ENCODE measurements at regions not wholly inside any gene's neighbourhood (a gene's known extent, or its start where the extent isn't known, plus 50 kb on each side); places are given as distances from the start of the nearest gene placed in this dataset.
"Not testable (repeated sequence)": the region's sequence is repeated elsewhere in the genome, so short reads cannot be mapped to it uniquely, and the experiment has no call there.

DNA sequence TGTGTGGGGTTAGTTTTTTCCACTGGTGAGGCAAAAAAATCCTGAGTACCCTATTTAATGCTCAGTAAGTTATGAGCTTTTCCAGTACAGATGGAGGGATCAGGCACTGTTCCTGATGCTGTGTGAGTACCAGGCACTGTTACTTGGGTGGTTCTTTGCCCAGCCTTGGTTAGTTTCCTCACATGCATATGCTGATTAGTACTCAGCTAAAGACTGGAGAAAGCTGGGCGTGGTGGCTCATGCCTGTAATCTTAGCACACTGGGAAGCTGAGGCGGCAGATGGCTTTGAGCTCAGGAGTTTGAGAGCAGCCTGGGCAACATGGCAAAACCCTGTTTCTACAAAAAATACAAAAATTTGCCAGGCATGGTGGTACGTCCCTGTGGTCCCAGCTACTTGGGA is 210.3 kb upstream of the SGO1 start:
- no peak for DNase-seq (ENCODE audit: low spot score)

DNA sequence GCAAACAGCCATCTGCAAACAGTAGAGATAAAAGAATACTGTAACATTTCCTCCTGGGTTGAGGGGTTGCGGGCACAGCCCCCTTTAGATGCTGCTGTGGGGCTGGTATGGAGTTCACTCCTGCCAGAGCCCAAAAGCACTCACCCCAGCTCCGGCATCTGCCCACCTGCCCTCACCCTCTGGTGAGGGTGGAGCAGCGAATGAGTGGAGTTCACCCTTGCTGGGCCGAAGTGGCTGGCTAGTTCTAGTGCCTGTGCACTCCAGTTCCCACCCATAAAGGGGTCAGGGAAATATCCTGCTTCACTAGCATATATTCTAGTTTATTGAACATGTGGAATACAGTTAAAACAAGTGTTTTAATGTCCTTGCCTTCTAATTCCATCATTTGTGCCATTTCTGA is 209.7 kb upstream of the SGO1 start:
- DNase-seq (ENCODE audit: low spot score) = no peak

DNA sequence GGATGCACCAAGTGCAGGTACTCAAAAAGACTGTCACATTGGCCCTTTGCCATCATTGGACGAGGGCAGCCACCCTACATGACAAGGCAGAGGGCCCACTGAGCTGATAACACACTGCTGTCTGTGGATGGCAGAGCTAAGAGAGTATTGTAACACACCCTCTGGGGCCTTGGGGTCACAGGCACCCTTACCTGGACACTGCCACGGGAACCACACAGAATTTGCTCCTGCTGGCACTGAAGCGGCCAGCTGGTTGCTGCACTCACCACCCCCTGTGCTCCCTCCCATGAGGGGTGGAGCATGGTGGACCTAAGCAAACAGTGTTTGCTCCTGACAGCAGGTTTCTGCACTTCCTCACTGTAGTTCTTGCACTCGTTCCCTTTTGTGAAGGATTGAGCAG is 208.2 kb upstream of the SGO1 start:
- no peak for DNase-seq (ENCODE audit: low spot score)

DNA sequence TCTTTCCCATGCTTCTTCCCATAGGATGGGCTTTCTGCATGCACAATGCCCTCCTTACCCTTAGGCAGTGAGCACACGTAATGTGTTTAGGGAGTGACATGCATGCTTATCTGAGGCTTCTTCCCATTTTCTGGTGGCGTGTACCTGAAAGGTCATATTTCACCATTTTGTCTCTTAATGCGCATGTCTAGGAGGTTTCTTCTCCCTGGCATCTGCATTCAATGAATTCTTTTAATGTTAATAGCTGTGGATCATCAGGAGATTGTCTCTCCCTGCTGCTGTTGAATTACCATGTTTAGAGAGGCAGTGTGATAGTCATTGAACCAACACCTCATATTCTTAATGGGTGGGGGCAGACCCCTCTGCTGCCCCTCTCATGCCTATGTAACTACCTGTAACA is 205.6 kb upstream of the SGO1 start:
- no peak for DNase-seq (ENCODE audit: low spot score)

DNA sequence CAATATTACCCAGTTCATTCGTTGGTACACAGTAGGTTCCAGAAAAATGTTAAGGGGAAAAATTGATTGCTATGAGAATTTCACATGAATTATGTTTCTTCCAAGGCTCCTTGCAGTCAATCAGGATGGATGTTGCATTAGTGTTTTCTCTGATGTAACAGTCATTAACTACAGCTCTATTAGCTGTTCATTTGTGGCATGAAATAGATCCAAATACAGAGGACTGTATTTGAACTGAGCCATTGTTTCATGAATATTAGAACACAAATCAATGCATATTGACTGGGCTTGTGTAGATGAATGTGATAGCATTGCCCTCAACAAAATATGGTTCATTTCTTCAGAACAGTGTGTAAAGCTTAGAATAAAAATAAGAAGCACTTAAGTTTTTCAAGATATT is 203.0 kb upstream of the SGO1 start:
- DNase-seq (ENCODE audit: low spot score) = no peak

DNA sequence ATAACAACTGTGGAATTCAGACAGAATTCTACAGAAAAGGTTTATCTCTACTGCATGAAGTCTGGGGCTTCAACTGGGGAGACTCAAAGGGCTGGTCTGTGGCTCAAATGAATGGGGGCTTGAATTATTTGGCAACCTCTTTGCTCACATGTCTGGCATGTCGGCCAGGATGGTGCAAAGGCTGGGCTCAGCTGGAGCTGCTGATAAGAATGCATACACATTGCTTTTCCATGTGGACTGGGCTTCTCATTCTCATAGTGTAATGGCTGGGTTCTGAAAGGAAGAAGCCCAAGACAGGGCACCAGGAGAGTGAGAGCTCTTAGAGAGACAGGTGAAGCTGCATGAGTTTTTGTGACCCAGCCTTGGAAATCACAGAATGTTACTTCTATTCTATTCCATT is 194.3 kb upstream of the SGO1 start:
- no peak for DNase-seq (ENCODE audit: low spot score)

DNA sequence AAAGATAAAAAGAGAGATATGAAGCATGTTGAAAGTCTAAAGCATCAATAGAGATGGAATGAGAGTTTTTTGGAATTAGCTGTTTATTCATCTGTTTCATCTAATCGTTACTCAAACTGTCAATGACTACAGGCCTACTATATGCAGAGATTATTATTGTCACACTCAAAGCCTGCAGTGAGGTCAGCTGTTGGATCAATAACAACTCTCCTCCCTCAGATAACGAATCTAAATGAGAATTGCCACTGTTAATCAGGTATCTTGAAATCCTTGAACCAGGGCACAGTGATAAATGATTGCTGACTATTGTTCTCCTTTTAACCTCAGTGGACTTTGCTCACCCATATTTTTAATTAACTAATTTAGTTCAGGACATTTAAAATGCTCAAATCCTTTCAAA is 192.3 kb upstream of the SGO1 start:
- no peak for DNase-seq (ENCODE audit: low spot score)

DNA sequence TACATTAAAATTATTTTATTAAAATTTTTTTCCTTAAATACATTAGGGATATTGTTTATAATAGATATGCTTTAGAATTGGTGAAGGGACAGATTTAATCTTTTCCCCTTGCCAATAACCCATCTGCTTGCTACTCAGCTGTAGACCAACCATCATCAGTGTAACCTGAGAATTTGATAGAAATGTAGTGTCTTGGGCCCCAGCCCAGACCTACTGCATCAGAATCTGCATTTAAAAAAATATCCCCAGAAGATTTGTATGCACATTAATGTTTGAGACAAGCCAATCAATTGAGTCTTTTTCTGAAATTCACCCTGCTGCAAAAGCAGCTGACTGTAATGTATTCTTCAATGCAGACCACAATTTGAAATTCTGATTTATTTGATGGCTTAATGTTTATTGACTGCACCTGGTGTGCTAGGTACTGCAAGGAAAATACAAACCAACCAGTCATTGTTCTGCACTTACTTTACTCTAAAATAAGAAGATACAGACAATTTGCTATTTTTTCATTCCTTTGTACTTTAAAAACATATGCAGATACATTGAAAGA is 190.7 kb upstream of the SGO1 start:
- no peak for DNase-seq (ENCODE audit: low spot score)

- DNase-seq (ENCODE audit: low spot score) = no peak
These were observed 189.3 kb upstream of the SGO1 start for GRCh38 chr3:20375302-20375701.

DNA sequence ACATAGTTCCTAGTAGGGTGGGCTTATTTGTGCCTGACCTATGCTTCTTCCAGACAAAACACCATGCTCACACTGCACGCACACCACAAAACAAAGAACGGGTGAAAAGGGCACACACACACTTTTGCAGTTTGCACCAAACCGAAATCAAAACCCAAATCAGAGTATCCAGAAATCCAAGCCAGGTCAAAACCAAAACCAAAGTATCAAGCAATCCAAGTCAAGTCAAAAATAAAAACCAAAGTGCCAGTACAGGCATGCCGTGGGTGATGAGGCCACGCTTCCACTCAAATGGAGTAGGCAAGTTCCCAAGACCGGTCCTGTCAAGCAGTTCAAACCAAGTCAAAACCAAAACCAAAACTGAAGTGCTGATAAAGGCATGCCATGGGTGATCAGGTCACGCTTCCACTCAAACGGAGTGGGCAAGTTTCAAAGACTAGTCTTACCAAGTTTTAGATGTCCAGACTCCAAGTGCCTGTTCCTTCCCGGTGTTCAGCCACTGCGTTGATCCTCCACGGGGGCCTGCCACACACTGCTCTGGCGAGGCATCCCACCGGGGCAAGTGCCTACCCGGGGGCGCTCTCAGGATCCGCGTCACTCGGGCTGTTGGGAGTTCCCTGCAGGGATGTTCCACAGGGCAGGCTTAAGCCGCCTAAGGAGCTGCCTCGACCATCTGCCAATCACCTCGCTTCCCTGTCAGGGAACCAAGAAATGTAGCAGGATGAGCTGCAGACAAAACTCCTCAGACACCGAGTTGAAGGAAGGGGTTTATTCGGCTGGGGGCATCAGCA is 184.5 kb upstream of the SGO1 start:
- not testable (repeated sequence) for DNase-seq (ENCODE audit: low spot score)

- DNase-seq (ENCODE audit: low spot score) = no peak
These were observed 175.0 kb upstream of the SGO1 start for GRCh38 chr3:20361000-20361399.

DNA sequence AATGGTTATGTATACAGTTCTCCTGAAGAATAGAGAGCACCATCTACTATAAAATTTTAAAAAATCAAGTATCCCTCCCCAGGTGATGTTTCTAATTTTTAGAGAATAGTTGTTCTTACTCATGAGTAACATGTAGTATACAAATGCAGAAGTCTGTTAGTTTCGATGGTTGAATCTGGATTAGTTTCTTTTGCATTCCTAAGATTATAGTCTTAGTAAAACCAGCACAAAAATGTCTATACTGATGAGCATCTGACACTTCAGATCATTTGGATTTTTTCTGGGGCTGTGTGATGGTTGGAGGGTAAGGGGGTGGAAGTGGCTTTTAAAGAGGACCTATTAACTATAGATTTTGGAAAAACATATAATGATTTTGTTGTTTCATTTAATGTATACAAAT is 167.3 kb upstream of the SGO1 start:
- DNase-seq (ENCODE audit: low spot score) = no peak

- DNase-seq (ENCODE audit: low spot score) = no peak
These were observed 166.7 kb upstream of the SGO1 start for GRCh38 chr3:20352546-20353179.

DNA sequence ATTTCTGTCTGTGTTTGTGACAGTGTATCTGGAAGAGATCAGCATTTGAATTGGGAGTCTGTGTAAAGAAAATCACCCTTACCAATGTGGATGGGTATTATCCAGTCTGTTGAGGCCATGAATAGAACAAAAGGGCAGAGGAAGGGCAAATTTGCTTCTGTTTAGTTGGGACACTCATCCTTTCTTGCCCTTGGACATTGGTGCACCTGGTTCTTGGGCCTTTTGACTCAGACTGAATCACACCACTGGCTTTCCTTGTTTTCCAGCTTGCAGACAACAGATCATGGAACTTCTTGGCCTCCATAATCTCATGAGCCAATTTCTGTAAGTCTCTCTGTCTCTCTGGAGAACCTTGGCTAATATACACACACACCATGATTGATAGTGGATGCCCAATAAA is 164.4 kb upstream of the SGO1 start:
- DNase-seq (ENCODE audit: low spot score) = no peak

DNA sequence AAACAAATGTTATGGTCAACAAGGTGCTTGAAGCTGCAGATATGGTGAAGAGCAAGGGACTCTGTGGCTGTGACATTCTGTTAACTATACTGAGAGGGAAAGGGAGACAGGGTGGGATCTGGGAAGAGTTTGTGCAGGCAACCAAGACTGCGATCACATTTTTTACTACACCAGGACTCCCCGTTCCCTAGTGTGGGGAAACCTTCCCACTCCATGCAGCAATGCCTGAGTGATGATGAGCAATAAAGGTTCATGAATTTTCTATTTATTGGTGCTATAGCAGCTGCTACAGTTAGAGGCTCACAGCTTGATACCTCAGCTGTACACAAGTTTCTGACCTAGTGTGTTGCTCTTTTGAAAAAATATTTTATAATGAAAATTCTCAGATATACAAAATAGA is 160.9 kb upstream of the SGO1 start:
- no peak for DNase-seq (ENCODE audit: low spot score)

DNA sequence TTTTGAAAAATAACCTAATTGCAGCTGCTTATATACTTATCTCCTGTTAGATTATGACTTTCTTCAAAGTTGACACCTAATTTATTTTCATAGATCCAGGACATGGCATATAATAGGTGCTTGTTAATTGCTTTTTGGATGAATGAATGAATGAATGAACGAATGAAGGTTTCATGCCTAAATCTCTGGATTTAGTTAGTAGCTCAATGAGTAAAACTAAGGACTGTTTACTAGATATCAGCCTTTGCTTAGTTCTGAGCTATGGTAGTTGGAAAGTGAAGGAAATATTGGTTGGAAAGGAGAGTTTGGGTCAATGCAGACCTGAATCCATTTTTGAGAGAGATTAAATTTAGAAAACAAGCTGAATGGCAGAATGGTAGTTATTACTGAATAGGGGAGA is 160.4 kb upstream of the SGO1 start:
- DNase-seq (ENCODE audit: low spot score) = no peak

DNA sequence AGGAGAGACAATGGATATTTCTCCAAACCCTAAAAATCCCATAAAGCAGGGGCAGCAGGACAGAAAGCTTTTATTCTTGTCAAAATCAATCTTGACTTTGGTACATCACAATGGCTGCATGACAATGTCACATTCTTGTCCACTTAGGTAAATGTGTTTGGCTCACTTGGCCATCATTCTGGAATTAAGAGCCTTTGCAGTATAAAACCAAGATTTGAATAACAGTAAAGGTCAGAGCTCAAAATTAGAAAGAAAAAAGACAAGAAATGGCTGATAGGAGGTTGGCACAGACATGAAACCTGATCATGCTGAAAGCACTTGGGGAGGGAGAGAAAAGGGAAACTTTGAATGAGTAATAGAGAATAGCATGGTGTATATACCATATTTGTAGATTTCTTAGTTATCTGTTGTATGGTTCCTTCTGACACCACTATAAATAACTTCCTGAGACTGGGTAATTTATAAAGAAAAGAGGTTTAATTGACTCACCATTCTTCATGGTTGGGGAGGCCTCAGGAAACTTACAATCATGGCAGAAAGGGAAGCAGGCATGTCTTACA is 158.5 kb upstream of the SGO1 start:
- no peak for DNase-seq (ENCODE audit: low spot score)

DNA sequence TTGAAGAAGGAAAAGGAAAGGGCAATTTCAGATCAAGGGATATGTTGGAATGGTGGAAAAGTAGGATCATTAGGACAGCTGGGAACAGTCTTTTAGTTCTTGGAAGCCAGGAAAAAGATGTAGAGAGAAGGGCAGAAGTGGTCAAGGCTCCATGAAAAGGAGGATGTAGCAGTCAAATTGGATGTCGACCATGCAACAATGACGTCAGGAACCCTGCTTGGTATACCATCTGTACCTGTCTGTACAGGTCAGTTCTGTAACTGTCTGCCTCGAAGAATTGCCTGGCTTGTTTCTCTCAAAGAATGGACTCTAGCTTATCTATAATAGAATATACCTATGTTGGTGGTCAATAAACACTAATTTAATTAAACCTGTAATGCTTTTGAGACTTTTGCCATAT is 157.8 kb upstream of the SGO1 start:
- DNase-seq (ENCODE audit: low spot score) = no peak

DNA sequence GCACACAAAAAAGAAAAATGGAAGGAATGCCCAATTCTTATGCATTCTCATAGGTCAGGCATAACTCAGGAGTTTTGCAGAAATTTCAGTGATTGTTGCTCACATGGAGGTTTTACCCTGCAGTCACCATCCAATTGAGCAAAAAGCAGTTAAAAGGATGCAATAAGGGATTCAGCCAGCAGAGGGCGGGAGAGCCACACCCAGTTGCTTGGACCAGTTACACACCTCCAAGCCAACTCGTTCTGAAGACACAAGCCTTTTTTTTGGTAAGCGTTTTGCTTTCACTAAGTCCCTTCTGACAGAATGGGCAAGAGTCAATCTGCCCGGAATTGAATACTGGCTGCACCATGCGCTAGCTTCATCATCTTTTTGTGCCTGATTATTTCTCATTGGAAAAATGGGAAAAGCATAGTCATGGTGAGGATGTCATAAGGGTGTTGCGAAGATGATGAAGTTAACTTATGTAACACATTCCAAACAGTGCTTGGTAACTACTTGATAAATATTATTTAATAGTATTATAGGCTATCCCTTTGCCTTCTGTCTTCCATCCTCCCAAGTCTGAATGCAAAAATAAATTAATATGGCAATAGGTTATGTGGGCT is 154.4 kb upstream of the SGO1 start:
- peak; percentile 74 for DNase-seq (ENCODE audit: low spot score)

GRCh38 chr3:20336572-20336971 is 150.6 kb upstream of the SGO1 start:
- no peak for DNase-seq (ENCODE audit: low spot score)

GRCh38 chr3:20334842-20335241 is 148.8 kb upstream of the SGO1 start:
- no peak for DNase-seq (ENCODE audit: low spot score)

GRCh38 chr3:20327889-20328288 is 141.9 kb upstream of the SGO1 start:
- DNase-seq (ENCODE audit: low spot score) = no peak

DNA sequence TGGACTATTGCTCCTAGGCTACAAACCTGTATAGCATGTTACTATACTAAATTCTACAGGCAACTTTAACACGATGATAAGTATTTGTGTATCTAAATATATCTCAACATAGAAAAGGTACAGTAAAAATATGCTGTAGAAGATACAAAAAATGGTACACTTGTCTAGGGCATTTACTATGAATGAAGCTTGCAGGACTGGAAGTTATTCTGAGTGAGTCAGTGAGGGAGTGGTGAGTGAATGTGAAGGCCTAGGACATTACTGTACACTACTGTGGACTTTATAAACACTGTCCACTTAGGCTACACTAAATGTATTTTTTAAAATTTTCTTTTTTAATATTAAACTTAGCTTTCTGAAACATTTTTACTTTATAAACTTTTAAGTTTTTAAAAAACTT is 140.5 kb upstream of the SGO1 start:
- DNase-seq (ENCODE audit: low spot score) = no peak
